HG03442 (cell line): ENCODE measurements at regions not wholly inside any gene's neighbourhood (a gene's known extent, or its start where the extent isn't known, plus 50 kb on each side); places are given as distances from the start of the nearest gene placed in this dataset.

Experiments
- ATAC-seq: cut with Tn5 transposase; IDR thresholded peaks from one replicate; pipeline ENCODE4 v1.9.1; 2021; ENCODE audit warnings: mild to moderate bottlenecking, moderate library complexity; ENCODE audit not compliant: unreplicated experiment

GRCh38 chr10:78526347-78526746 is 492.7 kb downstream of the RPS24 start:
- no peak for ATAC-seq

- ATAC-seq: no peak
These were observed 493.6 kb downstream of the RPS24 start for GRCh38 chr10:78527296-78527695.

- ATAC-seq: no peak
These were observed 495.1 kb downstream of the RPS24 start for GRCh38 chr10:78528749-78529204.

DNA sequence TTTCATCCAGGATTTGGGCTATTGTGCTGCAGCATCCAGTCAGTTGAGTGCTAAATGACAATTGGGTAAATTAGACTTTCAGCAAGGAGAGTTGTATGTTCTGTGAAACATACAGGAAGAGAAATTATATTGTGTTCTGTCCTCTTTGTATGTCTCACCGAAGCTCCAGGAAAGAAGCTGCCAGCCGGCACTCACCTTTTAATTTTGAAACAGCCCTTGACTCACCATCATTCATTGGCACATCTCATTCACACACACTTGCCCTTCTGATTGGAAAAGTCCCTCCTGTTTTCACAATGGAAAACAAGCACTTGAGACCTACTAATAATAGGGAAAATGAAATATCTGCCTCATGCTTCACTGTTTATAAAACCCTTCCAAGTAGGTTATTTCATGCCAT is 495.6 kb downstream of the RPS24 start:
- no peak for ATAC-seq

DNA sequence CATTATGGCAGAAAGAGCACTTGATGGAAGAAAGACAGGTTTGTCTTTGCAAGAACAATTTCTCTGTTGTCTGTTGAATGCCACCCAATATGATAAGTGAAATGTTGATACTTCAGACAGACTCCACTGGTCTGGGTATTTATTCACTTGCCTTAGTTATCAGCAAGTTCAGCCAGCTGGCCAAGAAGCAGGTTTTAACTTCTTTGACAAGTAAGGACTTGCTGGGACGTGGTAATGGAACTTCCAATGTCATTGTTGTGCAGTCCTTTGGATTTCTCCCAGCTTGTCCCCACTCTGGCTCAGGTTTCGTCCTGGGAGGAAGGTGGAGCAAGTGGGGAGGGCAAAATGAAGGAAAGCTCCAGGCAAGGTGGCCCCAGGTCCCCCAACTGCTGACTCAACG is 497.4 kb downstream of the RPS24 start:
- no peak for ATAC-seq

- ATAC-seq: no peak
These were observed 498.9 kb downstream of the RPS24 start for GRCh38 chr10:78532480-78533042.

DNA sequence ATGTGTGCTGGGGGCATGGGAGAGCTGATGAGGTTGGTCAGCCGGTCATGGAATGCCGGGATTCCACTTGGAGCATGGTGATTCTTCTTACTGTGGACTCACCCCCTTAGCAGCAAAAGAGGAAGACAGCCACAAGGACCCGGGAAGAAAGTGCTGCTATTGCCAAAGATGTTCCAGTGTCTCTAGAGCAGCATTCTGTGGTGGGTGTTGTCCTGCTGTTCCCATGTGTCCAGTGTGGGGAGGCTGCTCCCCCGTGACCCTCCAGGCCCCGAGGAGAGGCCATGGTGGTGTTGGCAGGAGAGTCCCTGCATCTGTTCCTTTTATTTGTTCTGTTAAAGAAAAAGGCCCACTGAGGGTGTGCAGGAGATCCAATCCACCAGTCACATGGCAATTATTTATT is 499.4 kb downstream of the RPS24 start:
- no peak for ATAC-seq

DNA sequence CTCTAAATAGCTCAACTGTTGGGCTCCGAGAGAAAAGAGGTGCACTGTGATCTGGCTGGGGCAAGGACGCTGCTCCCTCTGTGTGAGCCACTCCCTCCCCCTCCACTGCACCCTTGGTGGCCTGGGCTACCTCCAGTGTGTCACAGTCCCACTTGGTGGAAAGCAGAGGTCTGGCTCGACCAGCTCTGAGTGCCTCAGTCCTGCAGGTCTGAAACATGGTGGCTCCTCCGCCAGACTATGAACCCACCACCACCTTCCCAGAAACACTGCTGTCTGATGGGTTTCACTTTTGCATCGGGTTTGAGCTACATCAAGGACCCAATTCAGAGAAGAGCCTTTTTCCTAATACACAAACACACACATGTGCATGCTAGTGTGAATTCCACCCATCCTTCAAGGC is 500.1 kb downstream of the RPS24 start:
- ATAC-seq: no peak

- ATAC-seq: no peak
These were observed 502.1 kb downstream of the RPS24 start for GRCh38 chr10:78535716-78536218.

DNA sequence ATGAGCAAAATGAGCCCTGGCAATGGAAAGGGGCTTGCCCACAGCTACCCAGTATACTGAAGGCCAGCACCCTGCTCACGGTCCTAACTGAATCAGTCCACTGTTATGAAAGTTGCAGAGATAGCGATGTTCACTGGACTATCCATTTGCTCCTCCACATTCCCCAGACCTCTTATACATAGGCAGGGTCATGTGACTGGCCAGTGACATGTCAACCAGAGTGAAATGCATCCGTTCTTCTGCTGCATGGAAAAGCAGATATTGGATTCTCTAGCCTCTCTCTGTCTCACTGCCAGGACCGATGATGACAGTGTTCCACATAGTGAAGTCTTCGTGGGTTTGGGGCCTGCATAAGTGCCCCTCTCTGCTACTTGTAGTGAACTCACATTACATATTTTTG is 503.4 kb downstream of the RPS24 start:
- no peak for ATAC-seq

- ATAC-seq: no peak
These were observed 505.6 kb downstream of the RPS24 start for GRCh38 chr10:78539247-78539766.

DNA sequence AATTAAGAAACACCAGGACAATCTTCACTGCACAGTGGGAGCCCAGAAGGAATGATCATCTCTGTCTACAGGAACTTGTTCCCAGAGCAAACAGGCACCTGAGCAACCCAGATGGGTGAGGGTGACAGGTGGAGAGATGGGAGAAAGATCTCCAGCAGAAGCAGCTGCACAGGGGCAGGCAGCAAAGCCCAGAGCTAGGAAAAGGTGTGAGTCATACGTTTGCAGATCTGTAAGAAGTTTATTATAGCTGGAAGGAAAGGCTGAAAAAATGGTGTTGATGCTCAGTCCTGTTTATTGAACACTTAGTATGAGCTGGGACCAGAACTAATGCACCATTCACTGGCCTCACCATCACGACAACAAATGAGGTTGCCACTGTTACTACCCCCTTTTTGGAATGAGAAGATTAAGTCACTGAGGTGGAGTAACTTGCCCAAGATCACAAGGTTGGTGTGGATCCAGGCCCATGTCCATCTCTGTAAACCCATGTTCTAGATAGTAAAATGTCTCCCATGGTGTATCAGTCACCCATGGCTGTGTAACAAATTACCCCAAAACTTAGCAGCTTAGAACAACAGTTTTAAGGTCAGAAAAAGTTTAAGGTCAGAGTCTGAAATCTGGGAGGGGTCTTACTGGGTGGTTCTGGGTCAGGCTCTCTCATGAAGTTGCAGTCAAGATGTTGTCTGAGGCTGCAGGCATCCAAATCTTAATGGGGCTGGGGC is 506.9 kb downstream of the RPS24 start:
- no peak for ATAC-seq

DNA sequence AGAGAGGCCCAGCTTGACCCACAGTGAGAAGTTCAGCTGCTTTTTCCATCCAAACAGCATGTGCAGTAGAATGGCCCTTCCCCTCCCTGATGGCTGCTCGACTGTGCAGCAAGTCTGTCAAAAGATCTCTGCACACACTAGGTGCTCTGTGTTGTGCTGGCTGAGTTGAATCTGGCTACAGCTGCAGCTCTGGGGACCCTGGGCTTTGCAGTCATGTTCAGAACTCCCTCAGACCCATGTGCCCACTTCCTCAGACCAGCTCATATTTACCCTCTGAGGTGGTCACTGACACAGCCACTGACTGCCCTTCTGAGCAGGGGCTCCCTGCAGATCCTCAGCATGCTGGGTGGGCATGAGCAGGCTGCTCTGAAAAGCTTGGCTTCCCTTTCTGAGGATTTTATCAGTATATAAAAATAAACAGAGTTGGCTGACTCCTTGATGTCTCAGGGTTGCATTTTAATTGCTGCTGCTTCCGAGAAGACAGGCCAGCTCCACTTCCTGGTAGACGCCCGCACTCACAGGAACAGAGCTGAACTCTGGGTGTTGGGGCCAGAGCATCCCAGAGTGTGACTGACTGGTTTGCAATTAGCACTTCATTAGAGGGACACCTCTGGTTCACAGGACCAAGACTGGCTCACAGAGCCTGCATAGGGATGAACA is 507.9 kb downstream of the RPS24 start:
- no peak for ATAC-seq

- ATAC-seq: no peak
These were observed 508.5 kb downstream of the RPS24 start for GRCh38 chr10:78542141-78542489.

- ATAC-seq: no peak
These were observed 508.9 kb downstream of the RPS24 start for GRCh38 chr10:78542521-78542920.

DNA sequence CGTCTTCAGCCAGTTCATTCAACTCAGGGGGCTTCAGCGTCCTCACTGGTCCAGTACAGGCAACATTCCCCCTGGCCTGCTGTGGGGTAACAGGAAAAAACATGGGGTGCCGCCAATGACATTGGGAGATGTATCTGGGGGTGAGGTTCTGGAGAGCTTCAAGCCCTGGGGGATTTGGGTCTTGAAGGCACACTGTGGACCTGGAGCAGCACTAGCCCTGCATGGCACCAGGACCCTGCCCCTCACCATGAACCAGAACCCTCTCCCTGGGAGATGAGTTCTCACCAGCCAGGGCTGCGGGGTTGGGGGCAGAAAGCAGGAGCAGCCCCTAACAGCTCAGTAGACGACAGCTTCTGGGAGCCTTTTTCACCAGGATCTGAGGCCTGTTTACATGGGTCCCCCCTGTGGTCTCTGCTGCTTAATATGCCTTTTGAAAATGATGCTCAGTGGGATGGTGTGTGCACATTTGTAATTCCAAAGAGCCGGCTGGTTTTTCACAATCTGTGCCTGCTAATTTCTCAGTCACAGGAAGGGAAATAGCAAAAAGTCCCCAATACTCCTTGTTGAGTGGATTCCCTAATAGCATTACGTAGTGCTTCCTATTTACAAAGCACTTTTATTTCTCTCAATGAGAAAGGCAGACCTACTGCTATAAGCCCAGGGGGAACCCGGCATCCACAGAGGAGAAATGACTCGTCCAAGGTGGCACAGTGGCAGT is 509.5 kb downstream of the RPS24 start:
- no peak for ATAC-seq

- no peak for ATAC-seq
These were observed 510.2 kb downstream of the RPS24 start for GRCh38 chr10:78543749-78544362.

DNA sequence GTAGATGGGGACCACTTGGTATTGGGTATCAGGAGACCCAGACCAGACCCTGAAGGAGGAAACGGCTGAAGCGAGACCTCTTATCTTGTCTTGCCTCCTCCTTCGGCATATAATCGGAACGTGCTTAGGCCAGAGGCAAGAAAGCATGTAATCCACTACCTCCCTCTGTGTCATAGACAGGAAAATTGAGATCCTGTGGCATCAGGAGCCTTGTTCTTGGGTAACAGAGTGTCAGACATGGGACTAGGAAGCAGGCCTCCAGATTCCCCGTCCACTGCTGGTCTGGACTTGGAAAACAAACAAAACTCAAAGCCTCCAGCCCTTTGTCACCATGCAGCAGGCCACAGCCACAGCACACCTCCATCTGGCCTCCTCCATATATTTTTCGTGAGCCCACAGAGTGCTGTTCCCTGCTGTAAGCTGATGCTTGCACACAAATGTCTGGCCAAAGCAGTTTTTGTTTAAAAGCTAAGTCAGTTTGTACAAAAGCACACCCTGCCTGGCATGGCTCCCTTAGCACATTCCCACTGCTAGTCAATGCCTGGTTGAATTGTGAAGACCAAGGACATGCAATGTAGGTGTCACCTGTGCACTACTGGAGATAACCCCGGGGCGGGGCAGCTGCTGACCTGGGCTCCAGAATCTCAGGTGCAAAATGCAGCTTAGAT is 510.9 kb downstream of the RPS24 start:
- ATAC-seq: no peak

GRCh38 chr10:78545756-78546155 is 512.1 kb downstream of the RPS24 start:
- no peak for ATAC-seq

GRCh38 chr10:78547397-78547796 is 513.7 kb downstream of the RPS24 start:
- ATAC-seq: no peak
